ENCODE measurements at regions not wholly inside any gene's neighbourhood (a gene's known extent, or its start where the extent isn't known, plus 50 kb on each side); places are given as distances from the start of the nearest gene placed in this dataset.

- DNase-seq = no peak
These were observed 93.2 kb downstream of the C17orf67 start for GRCh38 chr17:56740481-56740880.
